SK-N-SH treated with all-trans-retinoic acid at 6 μM for 48 hours (cell line): ENCODE measurements at regions not wholly inside any gene's neighbourhood (a gene's known extent, or its start where the extent isn't known, plus 50 kb on each side); places are given as distances from the start of the nearest gene placed in this dataset.

Source experiments
- ATAC-seq: fragments of 200-7000 bp; cut with Tn5 transposase; 3 replicates; pipeline ENCODE4 v1.9.1; 2020; ENCODE audit warnings: mild to moderate bottlenecking, moderate library complexity
- ARNTL ChIP-seq: fragments of 450-650 bp; formaldehyde crosslinking; IDR thresholded peaks from 2 replicates; pipeline ENCODE4 v1.5.0; 2020; ENCODE audit warnings: low read depth, mild to moderate bottlenecking, moderate library complexity, borderline replicate concordance
- BACH2 ChIP-seq: fragments of 250-450 bp; sonication (Bioruptor Pico); IDR thresholded peaks from 2 replicates; pipeline ENCODE4 v1.9.0; 2021; ENCODE audit warnings: mild to moderate bottlenecking, borderline replicate concordance
- CREB5 ChIP-seq: fragments of 250-450 bp; sonication (Bioruptor Pico); IDR thresholded peaks from 2 replicates; pipeline ENCODE4 v1.5.1; 2020; ENCODE audit warnings: low read depth, mild to moderate bottlenecking, moderate library complexity
- CSRNP3 ChIP-seq: fragments of 250-450 bp; sonication (Bioruptor Pico); IDR thresholded peaks from 2 replicates; pipeline ENCODE4 v1.5.1; 2021; ENCODE audit warnings: mild to moderate bottlenecking, moderate library complexity
- ESRRG ChIP-seq: fragments of 250-450 bp; sonication (Bioruptor Pico); IDR thresholded peaks from 2 replicates; pipeline ENCODE4 v1.6.1; 2021; ENCODE audit warnings: mild to moderate bottlenecking
- GLIS3 ChIP-seq: fragments of 250-450 bp; sonication (Bioruptor Pico); IDR thresholded peaks from 2 replicates; pipeline ENCODE4 v1.5.0; 2020; ENCODE audit warnings: mild to moderate bottlenecking, moderate library complexity
- ISL1 ChIP-seq: fragments of 250-450 bp; sonication (Bioruptor Pico); IDR thresholded peaks from 2 replicates; pipeline ENCODE4 v2.1.2; 2022; ENCODE audit warnings: mild to moderate bottlenecking, moderate library complexity
- PATZ1 ChIP-seq: fragments of 250-450 bp; sonication (Bioruptor Pico); IDR thresholded peaks from 2 replicates; pipeline ENCODE4 v1.8.0; 2020; ENCODE audit warnings: mild to moderate bottlenecking, moderate library complexity, borderline replicate concordance
- POU6F1 ChIP-seq: fragments of 250-450 bp; sonication (Bioruptor Pico); IDR thresholded peaks from 2 replicates; pipeline ENCODE4 v1.8.0; 2021; ENCODE audit warnings: low read depth, mild to moderate bottlenecking, moderate library complexity, borderline replicate concordance
- PPARA ChIP-seq: fragments of 250-450 bp; sonication (Bioruptor Pico); IDR thresholded peaks from 2 replicates; pipeline ENCODE4 v1.5.0; 2020; ENCODE audit warnings: mild to moderate bottlenecking, borderline replicate concordance
- RARB ChIP-seq: fragments of 250-450 bp; sonication (Bioruptor Pico); IDR thresholded peaks from 2 replicates; pipeline ENCODE4 v1.8.0; 2021; ENCODE audit warnings: mild to moderate bottlenecking, moderate library complexity
- SNAI2 ChIP-seq: fragments of 250-450 bp; sonication (Bioruptor Pico); IDR thresholded peaks from 2 replicates; pipeline ENCODE4 v1.5.0; 2020; ENCODE audit warnings: mild to moderate bottlenecking, moderate library complexity
- TSHZ2 ChIP-seq: fragments of 250-450 bp; sonication (Bioruptor Pico); IDR thresholded peaks from 2 replicates; pipeline ENCODE4 v1.5.0; 2020; ENCODE audit warnings: mild to moderate bottlenecking, moderate library complexity
- ZC3H10 ChIP-seq: fragments of 250-450 bp; sonication (Bioruptor Pico); IDR thresholded peaks from 2 replicates; pipeline ENCODE4 v1.5.1; 2021; ENCODE audit warnings: mild to moderate bottlenecking, moderate library complexity
- ZFP3 ChIP-seq: fragments of 250-450 bp; sonication (Bioruptor Pico); IDR thresholded peaks from 2 replicates; pipeline ENCODE4 v1.5.0; 2020; ENCODE audit warnings: mild to moderate bottlenecking, moderate library complexity
- ZFP30 ChIP-seq: fragments of 450-650 bp; formaldehyde crosslinking; IDR thresholded peaks from 2 replicates; pipeline ENCODE4 v1.5.0; 2022; ENCODE audit warnings: mild to moderate bottlenecking, moderate library complexity
- ZNF565 ChIP-seq: fragments of 450-650 bp; formaldehyde crosslinking; conservative IDR thresholded peaks from 2 replicates; pipeline ENCODE4 v1.5.0; 2020; ENCODE audit warnings: low read depth, mild to moderate bottlenecking, moderate library complexity
- ZNF70 ChIP-seq: fragments of 450-650 bp; formaldehyde crosslinking; IDR thresholded peaks from 2 replicates; pipeline ENCODE4 v1.5.0; 2020; ENCODE audit warnings: mild to moderate bottlenecking, moderate library complexity
- ZNF8 ChIP-seq: fragments of 450-650 bp; formaldehyde crosslinking; IDR thresholded peaks from 2 replicates; pipeline ENCODE4 v1.5.0; 2020; ENCODE audit warnings: mild to moderate bottlenecking, moderate library complexity

GRCh38 chr5:160174780-160175437, 54.4 kb upstream of the FABP6 start (continued):
- TF ChIP-seq BACH2 (CRISPR knock-in tag) (no peak), PATZ1 (CRISPR knock-in tag) (no peak), ESRRG (CRISPR knock-in tag) (no peak), ZFP30 (CRISPR knock-in tag) (no peak), PPARA (CRISPR knock-in tag) (no peak)

- no peak for TF ChIP-seq ARNTL (CRISPR knock-in tag)
- no peak for TF ChIP-seq ZNF70 (CRISPR knock-in tag)
- TF ChIP-seq ZC3H10 (CRISPR knock-in tag) = no peak
- no peak for TF ChIP-seq ISL1
- TF ChIP-seq ZNF8 (CRISPR knock-in tag) = no peak
- no peak for TF ChIP-seq RARB
- TF ChIP-seq CSRNP3 (CRISPR knock-in tag) = no peak
- no peak for TF ChIP-seq ZNF565 (CRISPR knock-in tag)
- no peak for TF ChIP-seq SNAI2
- no peak for TF ChIP-seq GLIS3
- TF ChIP-seq ZFP3 (CRISPR knock-in tag) = no peak
- no peak for TF ChIP-seq BACH2 (CRISPR knock-in tag)
Measured at GRCh38 chr5:160174290-160174689, 55.0 kb upstream of the FABP6 start.

GRCh38 chr5:160171666-160172065, 52.4 kb upstream of the PWWP2A start:
- ATAC-seq = no peak
- TF ChIP-seq ZC3H10 (CRISPR knock-in tag) (no peak), TSHZ2 (CRISPR knock-in tag) (0 out of 2 replicates have a peak, but pooled peaks have one; percentile 46), SNAI2 (peak; percentile 40; the same call in 1 of the 2 replicates), ESRRG (CRISPR knock-in tag) (no peak)

More at GRCh38 chr5:160174290-160174689, 55.0 kb upstream of the FABP6 start:
- no peak for ATAC-seq

- ATAC-seq = peak; percentile 35
- TF ChIP-seq ARNTL (CRISPR knock-in tag) (no peak), PATZ1 (CRISPR knock-in tag) (no peak), GLIS3 (no peak), CREB5 (CRISPR knock-in tag) (no peak), PPARA (CRISPR knock-in tag) (no peak), SNAI2 (no peak), TSHZ2 (CRISPR knock-in tag) (no peak), POU6F1 (CRISPR knock-in tag) (no peak), BACH2 (CRISPR knock-in tag) (no peak), CSRNP3 (CRISPR knock-in tag) (no peak)
Measured at GRCh38 chr5:160169326-160169725, 50.1 kb upstream of the PWWP2A start.
